PC-3 (cell line): ENCODE measurements at regions not wholly inside any gene's neighbourhood (a gene's known extent, or its start where the extent isn't known, plus 50 kb on each side); places are given as distances from the start of the nearest gene placed in this dataset.

ENCODE experiments used
- ATAC-seq: fragments of 200-7000 bp; cut with Tn5 transposase; 2 replicates; pipeline ENCODE4 v1.9.1; 2020; ENCODE audit warnings: mild to moderate bottlenecking, moderate library complexity
- BruUV-seq: library from RNA; stranded (reverse); fragments of 400-500 nt; replicated peaks from 2 replicates; lab custom pipeline; 2021; lab: Mats Ljungman, UMichigan
- CTCF ChIA-PET: fragments of 300-600 bp; sonication (Branson Sonifier 250); formaldehyde crosslinking; loops from one replicate; lab custom pipeline; 2022; ENCODE audit warnings: antibody characterized with exemption; lab: Charles Lee
- POLR2A ChIA-PET: fragments of 300-600 bp; sonication (Branson Sonifier 250); formaldehyde crosslinking; loops from one replicate; lab custom pipeline; 2022; ENCODE audit warnings: antibody characterized with exemption; ENCODE audit not compliant: unreplicated experiment; lab: Charles Lee
- DNase-seq: peaks from one replicate; pipeline ENCODE4 v3.0.0-alpha.2; 2015
- H2AFZ ChIP-seq: fragments of 300-600 bp; sonication (generic); 2 replicates; pipeline ENCODE4 v1.6.0; 2016; ENCODE audit warnings: antibody characterized with exemption, low read length
- H3F3A ChIP-seq: fragments of 300-600 bp; sonication (generic); one replicate; pipeline ENCODE4 v1.6.0; 2017; ENCODE audit warnings: antibody characterized with exemption, low read length, control low read depth, mild to moderate bottlenecking; ENCODE audit not compliant: unreplicated experiment
- H3K27ac ChIP-seq: fragments of 300-600 bp; sonication (generic); 2 replicates; pipeline ENCODE4 v1.5.1; 2016; ENCODE audit warnings: mild to moderate bottlenecking, low read length
- H3K27me3 ChIP-seq: fragments of 300-600 bp; sonication (generic); 2 replicates; pipeline ENCODE4 v1.6.1; 2016; ENCODE audit warnings: low read length, mixed read lengths
- H3K36me3 ChIP-seq: fragments of 300-600 bp; sonication (generic); 2 replicates; pipeline ENCODE4 v1.6.1; 2016; ENCODE audit warnings: low read depth, mixed run types, low read length, mixed read lengths
- H3K4me1 ChIP-seq: fragments of 300-600 bp; sonication (generic); 2 replicates; pipeline ENCODE4 v1.5.1; 2016; ENCODE audit warnings: low read length; ENCODE audit not compliant: insufficient read depth
- H3K4me2 ChIP-seq: fragments of 300-600 bp; sonication (generic); 2 replicates; pipeline ENCODE4 v1.6.0; 2016; ENCODE audit warnings: low read length
- H3K4me3 ChIP-seq: fragments of 300-600 bp; sonication (generic); 2 replicates; pipeline ENCODE4 v1.5.1; 2016; ENCODE audit warnings: mild to moderate bottlenecking, low read length, mixed read lengths
- H3K79me2 ChIP-seq: fragments of 300-600 bp; sonication (generic); 2 replicates; pipeline ENCODE4 v1.6.1; 2017; ENCODE audit warnings: low read length, mixed read lengths
- H3K9ac ChIP-seq: fragments of 300-600 bp; sonication (generic); 2 replicates; pipeline ENCODE4 v1.6.0; 2016; ENCODE audit warnings: mild to moderate bottlenecking, low read length
- H3K9me2 ChIP-seq: fragments of 300-600 bp; sonication (generic); replicated peaks from 2 replicates; pipeline ENCODE4 v1.6.1; 2016; ENCODE audit warnings: mixed run types, low read length, mixed read lengths
- H3K9me3 ChIP-seq: fragments of 300-600 bp; sonication (generic); 2 replicates; pipeline ENCODE4 v1.6.1; 2016; ENCODE audit warnings: low read length, mixed read lengths
- H4K20me1 ChIP-seq: fragments of 300-600 bp; sonication (generic); 2 replicates; pipeline ENCODE4 v1.6.1; 2016; ENCODE audit warnings: low read length, mixed read lengths
- CTCF ChIP-seq: fragments of 300-600 bp; sonication (generic); conservative IDR thresholded peaks from 2 replicates; pipeline ENCODE4 v1.5.1; 2017; ENCODE audit warnings: antibody characterized with exemption, low read depth, mild to moderate bottlenecking, low read length
- EZH2 ChIP-seq: fragments of 300-600 bp; sonication (generic); IDR thresholded peaks from one replicate; pipeline ENCODE4 v1.6.1; 2017; ENCODE audit warnings: antibody characterized with exemption, mild to moderate bottlenecking, low read length; ENCODE audit not compliant: unreplicated experiment
- EZH2phosphoT487 ChIP-seq: fragments of 300-600 bp; sonication (generic); IDR thresholded peaks from 2 replicates; pipeline ENCODE4 v1.6.1; 2018; ENCODE audit warnings: mild to moderate bottlenecking, antibody characterized with exemption, low read length, borderline replicate concordance
- intact Hi-C: fragments of 100-400 bp; cut with micrococcal nuclease; formaldehyde crosslinking; loops from 2 replicates; pipeline ENCODE4 v1.9.0; 2023

- POLR2A ChIA-PET = no interaction called here
- peak; percentile 5 for DNase-seq
- H3K36me3 ChIP-seq = no peaks in the 10 kb centered on the region
- H3K4me3 ChIP-seq = no peak overlapping the region
- no peaks in the 10 kb centered on the region for H3K9me2 ChIP-seq
- H3K4me1 ChIP-seq = no peaks in the 10 kb centered on the region
- H3K27ac ChIP-seq = no peak overlapping the region
- H3F3A ChIP-seq = no peaks in the 10 kb centered on the region
- BruUV-seq = no TSS peak
- peaks cover 6% of the 10 kb centered on the region for H3K27me3 ChIP-seq
- H4K20me1 ChIP-seq = no peaks in the 10 kb centered on the region
- TF ChIP-seq EZH2 (no peak), CTCF (peak; percentile 47; the same call in 1 of the 2 replicates), EZH2phosphoT487 (no peak)
- no peak overlapping the region for H2AFZ ChIP-seq
- intact Hi-C loops = no loop called here
- CTCF ChIA-PET = no interaction called here
- H3K9me3 ChIP-seq = no peaks in the 10 kb centered on the region
- no peak overlapping the region for H3K4me2 ChIP-seq
- H3K9ac ChIP-seq = no peak overlapping the region
- ATAC-seq = no peak
- H3K79me2 ChIP-seq = no peaks in the 10 kb centered on the region
These were observed 136.9 kb upstream of the VCX start for GRCh38 chrX:7706032-7706431.

GRCh38 chrX:7704205-7704604 is 138.8 kb upstream of the VCX start:
- Histone ChIP-seq H3K4me3 (no peak overlapping the region), H2AFZ (no peak overlapping the region), H3K9ac (no peak overlapping the region), H3K9me2 (no peaks in the 10 kb centered on the region), H3K27ac (no peak overlapping the region), H3K4me2 (no peak overlapping the region), H3K4me1 (no peaks in the 10 kb centered on the region), H3K79me2 (no peaks in the 10 kb centered on the region), H3K27me3 (peaks cover 6% of the 10 kb centered on the region), H3K36me3 (no peaks in the 10 kb centered on the region), H4K20me1 (no peaks in the 10 kb centered on the region), H3F3A (no peaks in the 10 kb centered on the region), H3K9me3 (no peaks in the 10 kb centered on the region)
- intact Hi-C loops = no loop called here
- TF ChIP-seq EZH2 (no peak), EZH2phosphoT487 (no peak), CTCF (no peak)
- DNase-seq (no peak), ATAC-seq (no peak)
- ChIA-PET POLR2A (no interaction called here), CTCF (no interaction called here)
- BruUV-seq = no TSS peak

- Histone ChIP-seq H3K79me2 (no peaks in the 10 kb centered on the region), H3K36me3 (no peaks in the 10 kb centered on the region), H3K27me3 (peaks cover 9% of the 10 kb centered on the region), H3K9me3 (no peaks in the 10 kb centered on the region), H3K4me3 (no peak overlapping the region), H4K20me1 (no peaks in the 10 kb centered on the region), H3K9me2 (no peaks in the 10 kb centered on the region), H3K27ac (no peak overlapping the region), H3K4me1 (no peaks in the 10 kb centered on the region), H3F3A (no peaks in the 10 kb centered on the region), H3K4me2 (no peak overlapping the region), H3K9ac (no peak overlapping the region), H2AFZ (no peak overlapping the region)
- no peak for DNase-seq
- CTCF ChIA-PET = no interaction called here
- BruUV-seq = no TSS peak
- TF ChIP-seq EZH2 = no peak
- no peak for TF ChIP-seq CTCF
- no peak for TF ChIP-seq EZH2phosphoT487
- intact Hi-C loops = no loop called here
- ATAC-seq = no peak
- POLR2A ChIA-PET = no interaction called here
These were observed 144.7 kb upstream of the VCX start for GRCh38 chrX:7698248-7698647.
